Astrocyte (in vitro differentiated cells and primary cell): ENCODE measurements at regions not wholly inside any gene's neighbourhood (a gene's known extent, or its start where the extent isn't known, plus 50 kb on each side); places are given as distances from the start of the nearest gene placed in this dataset.

ENCODE experiments used
- CTCF ChIP-seq: IDR thresholded peaks from 2 replicates; pipeline ENCODE4 v1.5.1; 2011; ENCODE audit warnings: low read depth, mild to moderate bottlenecking, inconsistent platforms, low read length, moderate library complexity; ENCODE audit not compliant: insufficient read depth
- EZH2 ChIP-seq: IDR thresholded peaks from 2 replicates; pipeline ENCODE4 v1.6.1; 2012; ENCODE audit warnings: mild to moderate bottlenecking, low read length, inconsistent platforms; ENCODE audit not compliant: insufficient read depth

GRCh38 chr10:108848046-108848445, 1075.3 kb downstream of the XPNPEP1 start:
- TF ChIP-seq EZH2 (no peak), CTCF (no peak)
